HepG2 (cell line): ENCODE measurements at regions not wholly inside any gene's neighbourhood (a gene's known extent, or its start where the extent isn't known, plus 50 kb on each side); places are given as distances from the start of the nearest gene placed in this dataset.
A peak's percentile ranks its signal among the peaks of the same experiment; 100 is the strongest.

Source experiments
- DBP ChIP-seq: sonication (generic); formaldehyde crosslinking; IDR thresholded peaks from 2 replicates; pipeline ENCODE4 v1.4.0; 2020; ENCODE audit warnings: missing genetic modification reagents; ENCODE audit errors: not compliant biosample characterization
- DMAP1 ChIP-seq: IDR thresholded peaks from 2 replicates; pipeline ENCODE4 v1.6.1; 2016
- DNMT3B ChIP-seq: conservative IDR thresholded peaks from 2 replicates; pipeline ENCODE4 v1.6.1; 2016; ENCODE audit warnings: missing biosample characterization, control low read depth
- HIC2 ChIP-seq: sonication (generic); formaldehyde crosslinking; IDR thresholded peaks from 2 replicates; pipeline ENCODE4 v1.9.0; 2022; ENCODE audit warnings: low read depth, missing genetic modification reagents
- KDM1A ChIP-seq: IDR thresholded peaks from 2 replicates; pipeline ENCODE4 v1.6.1; 2016; ENCODE audit warnings: missing compliant biosample characterization
- MTF2 ChIP-seq: sonication (generic); formaldehyde crosslinking; IDR thresholded peaks from 2 replicates; pipeline ENCODE4 v1.5.0; 2020; ENCODE audit warnings: missing genetic modification reagents, borderline replicate concordance
- NAIF1 ChIP-seq: sonication (generic); formaldehyde crosslinking; IDR thresholded peaks from 2 replicates; pipeline ENCODE4 v1.5.0; 2020; ENCODE audit warnings: mild to moderate bottlenecking, missing genetic modification reagents, borderline replicate concordance
- NR0B2 ChIP-seq: sonication (generic); formaldehyde crosslinking; IDR thresholded peaks from 2 replicates; pipeline ENCODE4 v1.4.0; 2020; ENCODE audit warnings: mild to moderate bottlenecking, missing genetic modification reagents
- STAG1 ChIP-seq: sonication (generic); formaldehyde crosslinking; IDR thresholded peaks from 2 replicates; pipeline ENCODE4 v1.4.0; 2020; ENCODE audit warnings: missing genetic modification reagents
- ZBTB25 ChIP-seq: IDR thresholded peaks from 2 replicates; pipeline ENCODE4 v1.6.1; 2018; ENCODE audit warnings: missing genetic modification reagents
- ZKSCAN1 ChIP-seq: fragments of 150-350 bp; IDR thresholded peaks from 2 replicates; pipeline ENCODE4 v1.6.1; 2014; ENCODE audit warnings: low read length
- ZNF275 ChIP-seq: sonication (generic); formaldehyde crosslinking; IDR thresholded peaks from 2 replicates; pipeline ENCODE4 v1.8.0; 2022; ENCODE audit warnings: missing genetic modification reagents, mild to moderate bottlenecking, inconsistent platforms, borderline replicate concordance
- ZNF282 ChIP-seq: fragments of 450-650 bp; IDR thresholded peaks from 2 replicates; pipeline ENCODE4 v1.6.1; 2018; ENCODE audit not compliant: partially characterized antibody
- ZNF292 ChIP-seq: sonication (generic); formaldehyde crosslinking; IDR thresholded peaks from 2 replicates; pipeline ENCODE4 v1.8.1; 2022; ENCODE audit warnings: mild to moderate bottlenecking, low read depth, missing genetic modification reagents, borderline replicate concordance
- ZNF484 ChIP-seq: sonication (generic); formaldehyde crosslinking; IDR thresholded peaks from 2 replicates; pipeline ENCODE4 v1.5.1; 2020; ENCODE audit warnings: mild to moderate bottlenecking, low read depth, missing genetic modification reagents, borderline replicate concordance
- ZNF510 ChIP-seq: sonication (generic); formaldehyde crosslinking; IDR thresholded peaks from 2 replicates; pipeline ENCODE4 v1.4.0; 2020; ENCODE audit warnings: low read depth, mild to moderate bottlenecking, missing genetic modification reagents
- ZNF678 ChIP-seq: sonication (generic); formaldehyde crosslinking; IDR thresholded peaks from 2 replicates; pipeline ENCODE4 v1.4.0; 2020; ENCODE audit warnings: mild to moderate bottlenecking, missing genetic modification reagents
- ZNF703 ChIP-seq: sonication (generic); formaldehyde crosslinking; IDR thresholded peaks from 2 replicates; pipeline ENCODE4 v1.5.1; 2020; ENCODE audit warnings: missing genetic modification reagents, mild to moderate bottlenecking, moderate library complexity, borderline replicate concordance
- ZNF737 ChIP-seq: sonication (generic); formaldehyde crosslinking; IDR thresholded peaks from 2 replicates; pipeline ENCODE4 v1.5.0; 2020; ENCODE audit warnings: missing genetic modification reagents, mild to moderate bottlenecking, borderline replicate concordance
- ZNF773 ChIP-seq: sonication (generic); formaldehyde crosslinking; IDR thresholded peaks from 2 replicates; pipeline ENCODE4 v1.4.0; 2020; ENCODE audit warnings: missing genetic modification reagents, borderline replicate concordance
- ZNF878 ChIP-seq: sonication (generic); formaldehyde crosslinking; IDR thresholded peaks from 2 replicates; pipeline ENCODE4 v1.8.1; 2023; ENCODE audit warnings: mild to moderate bottlenecking, missing genetic modification reagents, moderate library complexity
- ZSCAN12 ChIP-seq: sonication (generic); formaldehyde crosslinking; IDR thresholded peaks from 2 replicates; pipeline ENCODE4 v1.9.0; 2021; ENCODE audit warnings: mild to moderate bottlenecking, missing genetic modification reagents
- ZSCAN21 ChIP-seq: sonication (generic); formaldehyde crosslinking; IDR thresholded peaks from 2 replicates; pipeline ENCODE4 v1.8.0; 2022; ENCODE audit warnings: mild to moderate bottlenecking, missing genetic modification reagents, moderate library complexity, borderline replicate concordance
- TF ChIP-seq, protein P1 (sequence below): sonication (generic); formaldehyde crosslinking; IDR thresholded peaks from 2 replicates; pipeline ENCODE4 v1.5.0; 2020; ENCODE audit warnings: missing genetic modification reagents

- TF ChIP-seq ZNF484 (CRISPR knock-in tag) (no peak), NR0B2 (no peak), ZNF878 (CRISPR knock-in tag) (0 out of 2 replicates have a peak, but pooled peaks have one; percentile 30), ZBTB25 (no peak), STAG1 (CRISPR knock-in tag) (no peak), ZNF282 (no peak), NAIF1 (CRISPR knock-in tag) (no peak; the same call in 1 of the 2 replicates), KDM1A (CRISPR knock-in tag) (no peak), DBP (no peak), HIC2 (CRISPR knock-in tag) (no peak), ZNF737 (CRISPR knock-in tag) (no peak), ZKSCAN1 (0 out of 2 replicates have a peak, but pooled peaks have one; percentile 6), ZNF678 (no peak), ZNF703 (CRISPR knock-in tag) (no peak), ZNF773 (CRISPR knock-in tag) (no peak), ZNF510 (CRISPR knock-in tag) (no peak), ZSCAN21 (CRISPR knock-in tag) (no peak), ZSCAN12 (no peak), MTF2 (CRISPR knock-in tag) (no peak), ZNF292 (no peak), DNMT3B (CRISPR knock-in tag) (no peak), ZNF275 (CRISPR knock-in tag) (no peak), DMAP1 (CRISPR knock-in tag) (no peak)
- TF ChIP-seq, protein P1, sequence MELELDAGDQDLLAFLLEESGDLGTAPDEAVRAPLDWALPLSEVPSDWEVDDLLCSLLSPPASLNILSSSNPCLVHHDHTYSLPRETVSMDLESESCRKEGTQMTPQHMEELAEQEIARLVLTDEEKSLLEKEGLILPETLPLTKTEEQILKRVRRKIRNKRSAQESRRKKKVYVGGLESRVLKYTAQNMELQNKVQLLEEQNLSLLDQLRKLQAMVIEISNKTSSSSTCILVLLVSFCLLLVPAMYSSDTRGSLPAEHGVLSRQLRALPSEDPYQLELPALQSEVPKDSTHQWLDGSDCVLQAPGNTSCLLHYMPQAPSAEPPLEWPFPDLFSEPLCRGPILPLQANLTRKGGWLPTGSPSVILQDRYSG, result no peak
Measured at GRCh38 chr6:28747631-28748157, 176.1 kb downstream of the TRIM27 start (continued).
